HG03558 (cell line): ENCODE measurements at regions not wholly inside any gene's neighbourhood (a gene's known extent, or its start where the extent isn't known, plus 50 kb on each side); places are given as distances from the start of the nearest gene placed in this dataset.

ENCODE experiments used
- ATAC-seq: cut with Tn5 transposase; IDR thresholded peaks from one replicate; pipeline ENCODE4 v1.9.1; 2021; ENCODE audit warnings: moderate number of reproducible peaks; ENCODE audit not compliant: unreplicated experiment; ENCODE audit errors: extremely low read depth

DNA sequence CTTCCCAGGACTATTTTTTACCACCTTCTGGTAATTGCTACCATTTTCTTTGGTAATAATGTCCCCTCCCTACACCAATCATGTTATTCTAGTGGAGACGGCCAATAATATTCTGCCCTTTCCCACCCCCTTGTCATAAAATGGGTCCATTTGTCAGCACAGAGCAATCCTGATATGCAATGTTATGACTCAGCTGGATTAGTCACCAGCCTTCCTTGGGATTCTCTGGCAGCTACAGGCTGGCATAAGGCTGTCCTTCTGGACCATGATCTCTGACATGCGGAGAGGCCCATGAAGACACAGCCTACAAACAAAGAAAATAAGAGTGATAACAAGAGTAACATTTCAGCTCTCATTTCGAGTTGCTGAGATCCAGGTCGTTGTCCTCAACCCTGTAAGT, 222.0 kb upstream of the CPNE8 start:
- no peak for ATAC-seq

DNA sequence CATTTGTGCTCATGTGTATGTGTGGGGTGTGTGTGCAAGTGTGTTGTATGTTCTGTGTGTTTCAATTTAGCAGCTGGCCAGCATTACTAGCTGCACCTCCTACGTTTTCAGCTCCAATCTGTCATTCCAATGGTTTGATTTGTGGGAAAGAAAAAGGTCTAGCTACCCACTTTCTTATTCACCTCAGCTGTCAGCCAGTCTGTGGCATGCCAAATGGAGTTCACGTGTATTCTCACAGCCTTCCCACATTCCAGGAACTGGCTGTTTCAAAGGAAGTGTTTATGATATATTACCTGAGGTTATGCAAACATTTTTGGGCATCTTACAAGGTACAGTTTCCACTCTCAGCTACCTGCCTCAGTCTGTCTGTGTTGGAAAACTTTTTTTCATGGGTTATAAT, 220.2 kb upstream of the CPNE8 start:
- no peak for ATAC-seq

DNA sequence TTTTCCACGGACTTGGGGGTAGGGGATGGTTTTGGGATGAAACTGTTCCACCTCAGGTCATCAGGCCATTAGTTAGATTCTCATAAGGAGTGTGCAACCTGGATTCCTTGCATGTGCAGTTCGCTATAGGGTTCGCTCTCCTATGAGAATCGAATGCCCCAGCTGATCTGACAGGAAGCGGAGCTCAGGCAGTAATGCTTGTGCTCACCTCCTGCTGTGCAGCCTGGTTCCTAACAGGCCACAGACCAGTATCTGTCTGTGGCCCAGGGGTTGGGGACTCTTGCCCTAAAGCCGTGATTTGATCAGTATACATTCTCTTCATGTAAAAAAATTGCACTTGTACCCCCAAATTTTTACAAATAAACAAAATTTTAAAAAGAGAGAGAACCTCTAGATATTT, 219.4 kb upstream of the CPNE8 start:
- ATAC-seq: no peak

DNA sequence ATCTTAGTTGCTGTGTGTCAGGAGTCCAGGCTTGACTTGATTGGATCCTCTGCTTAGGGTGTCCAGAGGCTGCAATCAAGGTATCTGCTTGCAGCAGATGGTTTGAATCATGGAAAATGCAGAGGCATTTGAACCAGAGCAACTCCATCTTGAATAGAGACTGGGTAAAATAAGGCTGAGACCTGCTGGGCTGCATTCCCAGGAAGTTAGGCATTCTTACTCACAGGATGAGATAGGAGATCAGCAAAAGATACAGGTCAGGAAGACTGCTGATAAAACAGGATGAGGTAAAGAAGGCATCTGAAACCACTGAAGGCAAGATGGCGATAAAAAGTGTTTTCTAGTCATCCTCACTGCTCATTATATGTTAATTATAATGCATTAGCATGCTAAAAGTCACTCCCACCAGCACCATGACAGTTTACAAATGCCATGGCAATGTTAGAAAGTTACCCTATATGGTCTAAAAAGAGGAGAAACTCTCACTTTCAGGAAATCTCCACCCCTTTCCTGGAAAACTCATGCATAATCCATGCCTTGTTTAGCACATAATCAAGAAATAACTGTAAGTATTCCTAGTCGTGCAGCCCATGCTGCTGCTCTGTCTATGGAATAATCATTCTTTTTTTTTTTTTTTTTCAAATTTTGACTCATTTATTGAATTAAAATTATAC, 218.3 kb upstream of the CPNE8 start:
- ATAC-seq: no peak

DNA sequence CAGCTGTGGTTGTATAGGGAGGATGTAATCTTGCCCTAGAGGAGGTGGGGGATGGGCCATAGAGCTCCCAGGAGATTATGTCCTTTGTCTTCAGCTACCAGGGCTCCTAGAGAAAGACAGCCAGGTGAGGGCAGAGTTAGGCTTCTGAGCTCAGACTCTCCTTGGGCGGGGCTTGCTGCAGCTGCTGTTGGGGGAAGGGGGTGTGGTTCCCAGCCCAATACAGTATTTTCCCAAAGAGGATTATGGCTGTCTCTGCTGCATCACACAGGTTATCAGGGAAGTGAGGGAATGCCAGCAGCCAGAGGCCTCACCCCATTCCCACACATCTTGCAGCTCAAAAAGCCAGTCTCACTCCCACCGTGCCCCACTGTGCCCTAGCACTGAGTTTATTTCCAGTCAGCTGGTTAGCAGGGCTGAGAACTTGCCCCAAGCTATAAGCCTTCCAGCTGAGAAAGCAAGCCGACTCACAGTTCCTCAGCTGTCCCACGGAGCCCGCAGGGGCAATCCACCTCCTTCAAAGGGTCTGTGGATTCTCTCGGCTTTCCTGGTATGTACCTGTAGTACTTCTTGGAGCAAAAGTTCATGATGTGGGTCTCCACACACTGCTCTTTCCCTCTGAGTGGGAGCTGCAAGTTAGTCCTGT, 217.3 kb upstream of the CPNE8 start:
- ATAC-seq: no peak

DNA sequence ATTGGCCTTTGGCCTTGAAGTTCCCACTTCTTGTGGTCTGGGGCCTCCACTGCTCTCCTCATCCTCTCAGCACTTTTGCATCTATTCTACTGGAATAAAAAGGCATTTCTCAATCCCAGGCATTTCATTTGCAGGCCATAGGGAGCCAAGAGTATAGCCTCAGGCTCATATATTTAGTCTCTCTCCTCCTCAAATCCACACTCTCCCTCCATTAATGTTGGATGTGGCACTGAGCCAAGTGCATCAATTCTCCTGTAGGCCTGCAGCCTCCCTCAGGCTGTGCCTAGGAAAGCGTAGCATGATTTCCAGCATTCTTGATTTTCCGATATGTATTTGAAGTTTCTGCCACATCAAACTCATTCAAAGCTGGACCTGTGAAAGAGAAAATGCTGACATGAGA, 211.5 kb upstream of the CPNE8 start:
- no peak for ATAC-seq

DNA sequence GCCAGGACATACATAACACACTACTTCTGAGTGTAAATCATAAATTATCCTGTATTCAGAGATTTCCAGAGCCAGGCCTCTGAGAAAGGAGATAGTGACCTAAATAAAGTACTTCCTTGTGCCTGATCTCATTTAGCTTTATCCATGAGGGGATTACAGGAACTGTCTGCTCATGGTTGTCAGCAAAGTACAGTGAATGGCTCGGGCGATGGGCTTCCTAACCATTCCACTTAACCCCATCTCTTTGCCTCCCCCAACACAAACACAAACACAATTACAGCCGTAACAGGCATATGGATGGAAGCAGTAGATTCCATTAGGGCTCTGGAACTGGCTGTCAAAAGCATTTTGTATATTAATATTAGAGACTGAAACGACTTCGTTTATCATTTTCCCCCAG, 206.7 kb upstream of the CPNE8 start:
- no peak for ATAC-seq

DNA sequence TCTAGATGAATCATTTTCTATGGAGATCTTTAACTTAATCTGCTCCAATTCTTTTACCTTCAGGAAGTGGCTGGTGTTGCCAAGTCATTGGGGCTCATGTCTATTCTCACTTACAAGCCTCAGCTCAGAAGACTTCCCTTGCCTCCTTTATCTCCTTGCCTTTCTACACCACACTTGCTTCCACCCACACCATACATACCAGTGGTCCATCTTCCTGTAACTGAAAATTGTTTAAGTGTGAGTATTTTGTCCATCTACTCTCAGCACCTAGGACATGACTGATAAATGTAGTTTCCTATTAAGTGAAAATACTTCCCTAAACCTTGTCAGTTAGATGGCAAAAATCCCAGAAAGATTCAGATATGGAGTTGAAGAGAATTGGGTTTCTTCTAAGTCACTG, 199.7 kb upstream of the CPNE8 start:
- ATAC-seq: no peak

DNA sequence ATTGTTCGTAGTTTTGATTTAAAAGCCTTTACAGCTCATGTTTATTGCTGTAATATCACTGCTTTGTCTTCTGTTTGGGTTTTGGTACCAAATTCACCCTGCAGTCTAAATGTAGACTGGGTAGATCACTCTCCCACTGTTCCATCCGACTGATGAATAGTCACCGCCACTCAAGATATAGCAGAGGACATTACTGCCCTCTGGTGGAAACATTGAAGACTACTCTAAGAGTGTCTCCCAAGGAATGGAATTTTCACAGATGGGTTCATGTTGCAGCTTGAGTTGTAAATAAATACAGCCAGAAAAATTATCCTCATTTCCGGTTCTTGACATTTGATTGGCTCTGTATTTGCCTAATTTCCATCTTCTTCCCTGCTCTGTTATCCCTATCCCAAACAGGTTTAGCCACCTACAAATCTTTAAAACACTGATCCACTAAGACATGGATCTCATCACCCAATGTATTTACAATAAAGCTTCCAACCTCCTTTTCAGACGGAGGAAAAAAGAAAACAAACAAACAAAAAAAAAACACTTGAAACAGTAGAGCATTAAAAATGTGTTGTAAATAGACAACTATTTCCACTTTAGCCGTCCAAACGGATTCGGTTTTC, 198.3 kb upstream of the CPNE8 start:
- ATAC-seq: peak; percentile 84

DNA sequence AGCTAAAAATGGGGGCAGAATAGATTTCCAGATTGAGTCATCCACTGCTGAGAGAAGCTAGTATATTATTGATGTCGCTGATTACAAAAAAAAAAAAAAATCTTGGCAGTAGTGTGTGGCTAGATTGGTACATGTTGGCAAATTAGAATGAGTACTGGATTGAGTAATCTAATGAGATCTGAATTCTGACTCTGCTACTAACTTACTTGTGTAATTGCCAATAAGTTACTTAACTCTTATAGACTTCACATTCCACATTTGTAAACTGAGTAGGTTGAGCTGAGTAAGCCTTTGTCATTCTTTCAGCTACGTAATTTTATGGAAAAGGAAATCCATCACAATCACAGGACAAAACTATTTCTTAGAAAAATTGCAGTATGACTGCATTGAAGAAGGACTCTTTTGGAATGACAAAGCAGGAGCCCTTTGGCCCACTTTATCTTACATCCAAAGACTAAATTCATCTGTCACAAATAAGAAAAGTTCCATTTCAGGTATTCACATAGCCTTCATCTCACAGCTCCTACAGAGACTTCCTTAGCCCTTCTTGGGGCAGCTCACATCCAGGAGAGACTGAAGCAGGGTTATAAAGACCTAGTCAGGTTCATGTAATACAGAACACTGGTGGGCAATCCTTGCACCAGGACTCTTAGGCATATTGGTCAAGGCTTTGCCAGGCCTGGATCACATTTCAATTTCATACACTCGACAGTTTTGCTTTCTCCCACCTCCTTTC, 197.3 kb upstream of the CPNE8 start:
- no peak for ATAC-seq

DNA sequence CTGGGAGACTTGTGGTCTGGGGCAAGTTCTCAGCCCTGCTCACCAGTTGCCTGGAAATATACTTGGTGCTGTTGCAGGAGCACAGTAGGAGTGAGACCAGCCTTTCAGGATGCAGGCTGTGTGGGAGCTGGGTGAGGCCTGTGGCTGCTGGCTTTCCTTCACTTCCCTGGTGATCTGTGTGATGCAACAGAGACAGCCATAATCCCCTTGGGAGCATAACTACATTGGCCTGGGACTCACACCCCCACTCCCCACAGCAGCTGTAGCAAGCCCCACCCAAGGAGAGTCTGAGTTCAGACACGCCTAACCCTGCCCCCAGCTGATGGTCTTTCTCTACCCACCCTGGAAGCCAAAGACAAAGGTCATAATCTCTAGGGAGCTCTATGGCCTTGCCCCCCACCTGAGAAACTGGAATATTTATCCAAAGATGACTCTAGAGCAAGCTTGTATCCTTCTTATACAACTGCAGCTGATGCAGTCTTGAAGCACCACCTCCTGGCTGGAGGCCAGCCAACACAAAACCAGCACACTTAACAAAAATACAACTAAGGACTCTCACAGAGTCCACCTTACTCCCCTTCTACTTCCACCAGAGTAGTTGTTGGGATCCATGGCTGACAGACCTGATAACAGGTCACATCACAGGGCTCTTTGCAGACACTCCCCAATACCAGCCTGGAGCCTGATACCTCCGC, 190.4 kb upstream of the CPNE8 start:
- ATAC-seq: no peak

DNA sequence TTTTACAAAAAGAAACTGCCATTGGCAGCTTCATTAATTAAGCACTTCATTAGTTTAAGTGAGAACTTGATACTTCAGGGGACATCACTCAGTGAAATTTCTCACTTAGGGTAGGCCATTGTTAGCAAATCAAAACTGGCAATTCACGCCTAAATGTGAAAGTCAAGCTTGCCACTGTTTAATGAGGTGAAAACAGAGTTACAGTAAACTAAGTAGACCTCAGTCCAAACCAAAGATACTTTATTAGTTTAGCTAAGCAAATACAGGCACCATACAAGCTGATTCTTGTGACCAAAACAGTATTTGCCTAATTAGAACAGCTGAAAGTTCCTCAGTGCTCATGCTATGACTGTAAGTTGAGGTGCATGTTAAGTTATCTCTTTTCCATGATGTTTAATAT, 176.5 kb upstream of the CPNE8 start:
- ATAC-seq: no peak

DNA sequence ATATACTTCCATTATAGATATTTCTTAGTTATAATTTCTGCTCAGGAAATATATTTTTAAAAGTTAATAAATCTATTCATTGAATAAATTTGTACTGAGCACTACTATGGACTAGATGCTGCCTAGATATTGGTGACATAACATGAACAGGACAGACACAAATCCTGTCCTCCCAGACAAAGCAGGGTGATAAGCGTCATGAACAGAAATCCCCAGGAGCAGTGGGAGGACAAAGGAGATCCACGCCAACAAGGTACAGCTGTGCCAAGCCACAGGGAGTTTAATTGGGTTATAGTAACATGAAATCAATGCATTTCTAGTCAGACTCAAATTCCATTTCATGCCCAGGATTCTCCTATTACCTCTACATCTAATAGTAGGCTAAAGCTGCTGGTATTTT, 171.8 kb upstream of the CPNE8 start:
- ATAC-seq: no peak

DNA sequence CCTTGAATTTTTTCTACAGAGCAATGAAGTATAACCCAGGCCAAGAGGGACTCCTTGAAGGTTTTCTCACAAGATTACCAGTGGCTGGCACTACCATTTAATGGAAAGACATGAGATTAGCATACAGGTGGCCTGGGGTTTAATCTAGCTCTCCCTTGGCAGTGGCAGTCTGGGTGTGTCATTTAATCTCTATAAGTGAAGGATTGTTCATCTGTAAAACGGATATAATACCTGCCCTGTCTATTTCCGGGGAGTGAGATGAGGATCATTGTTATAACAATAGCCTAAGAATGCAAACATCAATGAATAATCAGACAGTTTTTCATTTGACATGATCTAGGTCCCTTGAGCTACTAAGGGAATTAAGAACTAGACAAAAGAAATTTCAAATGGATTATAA, 168.7 kb upstream of the CPNE8 start:
- ATAC-seq: no peak

DNA sequence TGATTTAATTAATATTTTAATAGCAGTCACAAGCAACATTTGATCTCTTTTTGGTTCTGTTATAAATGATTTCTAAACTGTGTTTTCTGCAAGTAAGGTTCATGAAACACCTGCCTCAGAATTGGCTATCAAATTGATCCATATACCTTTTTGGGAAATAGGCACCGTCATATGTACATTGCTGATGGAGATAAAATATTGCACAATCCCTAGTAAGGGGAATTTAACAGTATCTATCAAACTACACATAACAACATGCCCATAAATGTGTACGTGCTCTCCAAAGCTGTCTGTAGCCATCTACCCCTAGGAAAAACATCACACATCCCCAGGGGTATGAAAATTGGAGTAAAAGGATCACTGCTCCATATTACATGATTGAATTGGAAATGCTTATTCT, 167.3 kb upstream of the CPNE8 start:
- no peak for ATAC-seq

DNA sequence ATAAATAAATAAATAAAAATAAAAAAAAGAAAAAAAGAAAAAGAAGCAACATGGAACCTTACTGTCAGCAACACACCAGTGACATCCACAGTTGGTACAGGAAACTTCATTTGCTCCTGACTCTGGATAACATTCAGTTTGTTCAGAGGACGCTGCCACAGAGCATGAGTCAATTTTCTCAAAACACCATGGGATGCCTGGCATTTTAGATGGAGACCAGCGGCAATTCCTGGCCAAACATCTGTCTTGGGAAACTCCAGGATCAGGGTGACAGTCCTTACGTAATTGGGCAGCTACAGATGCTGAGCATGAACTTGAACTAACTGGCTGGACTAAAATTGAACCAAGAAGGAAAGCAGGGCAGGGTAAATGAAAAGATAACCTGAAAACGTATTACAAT, 166.2 kb upstream of the CPNE8 start:
- ATAC-seq: no peak

DNA sequence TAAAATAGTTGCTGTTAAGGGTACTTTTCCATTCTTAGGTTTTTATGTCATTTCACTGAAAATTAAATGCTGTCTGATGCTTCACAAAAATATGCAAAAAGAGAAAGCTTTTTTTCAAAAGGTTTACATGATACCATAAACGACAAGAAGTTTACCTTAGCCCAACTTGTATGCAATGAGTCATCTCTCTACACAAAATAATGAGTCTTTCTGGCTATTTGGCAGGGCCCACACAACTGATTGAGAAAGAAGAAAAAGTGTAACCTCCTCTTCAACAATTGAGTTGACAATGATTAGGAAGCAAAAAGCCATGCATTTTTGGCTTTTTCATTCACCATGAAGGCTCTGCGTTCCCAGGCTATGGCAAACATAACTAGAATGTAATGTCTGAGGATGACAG, 165.4 kb upstream of the CPNE8 start:
- no peak for ATAC-seq

DNA sequence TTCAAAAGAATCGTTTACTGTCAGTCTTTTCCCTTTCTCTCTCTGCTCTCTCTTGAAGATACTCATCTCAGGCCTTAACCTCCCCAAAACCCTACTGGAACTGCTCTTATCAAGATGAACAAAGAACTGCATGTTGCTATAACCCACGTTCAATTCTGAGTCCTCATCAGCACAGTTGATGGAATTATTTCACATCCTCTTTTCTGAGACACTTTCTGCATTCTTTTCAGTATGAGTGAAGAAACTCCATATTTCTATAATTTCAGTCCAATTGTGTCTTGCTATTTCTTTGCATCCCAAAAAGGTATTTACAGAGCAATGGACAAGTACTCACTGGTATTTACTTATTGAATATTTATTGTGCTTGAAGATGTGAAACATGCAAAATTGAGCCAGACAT, 160.1 kb upstream of the CPNE8 start:
- no peak for ATAC-seq

DNA sequence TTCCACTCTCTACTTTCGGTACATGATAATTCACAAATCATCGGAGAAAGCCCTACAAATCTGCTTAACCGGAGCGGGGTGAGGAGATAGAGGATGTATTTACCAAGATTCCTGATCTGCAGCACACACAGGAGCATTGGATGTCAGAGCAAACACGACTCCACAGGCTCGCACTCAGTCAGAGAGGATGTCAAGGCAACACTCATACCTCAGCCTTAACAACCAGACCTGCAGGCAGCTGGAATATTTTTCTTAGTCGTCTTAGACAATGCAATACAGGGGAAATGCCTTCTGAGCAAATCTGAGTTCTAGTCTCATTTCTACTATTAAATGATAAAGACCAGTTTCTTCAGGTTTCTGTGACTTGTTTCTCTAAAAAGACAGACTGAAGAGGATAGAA, 159.3 kb upstream of the CPNE8 start:
- ATAC-seq: no peak

DNA sequence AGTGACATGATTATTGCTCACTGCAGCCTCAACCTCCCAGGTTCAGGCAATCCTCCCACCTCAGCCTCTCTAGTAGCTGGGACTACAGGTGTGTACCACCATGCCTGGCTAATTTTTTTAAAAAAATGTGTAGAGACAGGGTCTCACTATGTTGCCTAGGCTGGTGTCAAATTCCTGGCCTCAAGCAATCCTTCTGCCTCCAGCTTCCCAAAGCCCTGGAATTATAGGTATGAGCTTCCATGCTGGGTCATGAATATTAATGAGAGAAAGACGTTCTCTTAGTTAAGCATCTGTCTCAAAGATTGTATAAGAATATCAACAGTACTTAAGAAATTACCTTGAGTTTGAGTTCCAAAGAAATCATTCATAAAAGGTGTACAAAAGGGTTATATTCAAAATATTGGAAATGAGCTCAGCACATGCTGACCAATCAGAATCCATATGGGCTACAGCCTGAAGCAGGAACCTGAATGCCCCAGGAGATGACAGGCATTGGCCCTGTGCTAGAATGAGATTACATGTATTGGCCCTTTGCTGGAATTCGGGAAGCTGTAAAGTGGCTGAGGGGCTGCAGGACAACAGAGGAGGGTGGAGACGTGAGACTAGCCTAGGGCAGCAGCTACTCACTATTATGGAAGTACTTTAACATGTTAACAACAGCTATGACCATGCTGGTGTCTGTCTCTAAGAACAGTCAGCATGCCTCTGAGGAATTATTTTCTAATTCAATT, 157.0 kb upstream of the CPNE8 start:
- ATAC-seq: no peak
